ENCODE measurements at regions not wholly inside any gene's neighbourhood (a gene's known extent, or its start where the extent isn't known, plus 50 kb on each side); places are given as distances from the start of the nearest gene placed in this dataset.

- H3K27me3 Mint-ChIP-seq (ENCODE audit: low read depth): no peaks in the 10 kb centered on the region
- Histone ChIP-seq H4K91ac (ENCODE audit: insufficient read length, low read depth, low read length) (no peak overlapping the region), H2BK15ac (ENCODE audit: low read depth, low read length) (no peak overlapping the region), H3T11ph (ENCODE audit: low read length) (no peak overlapping the region), H2BK120ac (ENCODE audit: low read depth, low read length, poor library complexity, severe bottlenecking) (no peak overlapping the region), H3K18ac (ENCODE audit: insufficient read length, low read depth, low read length) (no peak overlapping the region), H3K4me2 (ENCODE audit: insufficient read depth, insufficient read length, low read length) (no peak overlapping the region), H3K27ac (ENCODE audit: insufficient read length, low read depth, low read length) (no peak overlapping the region), H3K23ac (ENCODE audit: insufficient read length, low read depth, low read length) (no peak overlapping the region), H3K9ac (ENCODE audit: extremely low read depth, insufficient read length, low read length) (no peak overlapping the region), H3K9me3 (ENCODE audit: control insufficient read depth, low read depth, low read length) (no peaks in the 10 kb centered on the region), H2BK12ac (ENCODE audit: insufficient read length, low read depth, low read length) (no peak overlapping the region), H3K23me2 (ENCODE audit: insufficient read length, low read depth, low read length, poor library complexity, severe bottlenecking) (no peaks in the 10 kb centered on the region), H3K4me1 (ENCODE audit: insufficient read depth, low read length) (peaks cover 8% of the 10 kb centered on the region; the same call in 1 of the 2 replicates), H3K79me1 (ENCODE audit: insufficient read depth, low read depth, low read length, poor library complexity, severe bottlenecking) (no peaks in the 10 kb centered on the region), H3K4ac (ENCODE audit: low read depth, low read length) (no peak overlapping the region), H3K14ac (ENCODE audit: insufficient read depth, low read length) (no peak overlapping the region), H4K20me1 (ENCODE audit: control insufficient read depth, insufficient read depth, insufficient read length) (no peaks in the 10 kb centered on the region), H4K5ac (ENCODE audit: insufficient read length, low read depth, low read length) (no peak overlapping the region), H2BK20ac (ENCODE audit: low read depth, low read length, poor library complexity, severe bottlenecking) (no peak overlapping the region), H4K8ac (replicated peaks; ENCODE audit: insufficient read length, low read depth, low read length) (no peak overlapping the region), H2AK5ac (ENCODE audit: insufficient read length, low read length) (no peak overlapping the region), H3K56ac (ENCODE audit: insufficient read length, low read depth, low read length) (no peak overlapping the region), H2AFZ (ENCODE audit: low read length) (no peak overlapping the region), H3K79me2 (ENCODE audit: insufficient read depth, low read length) (peaks cover 2% of the 10 kb centered on the region; the same call in 1 of the 2 replicates), H2BK5ac (ENCODE audit: insufficient read length, low read length) (no peak overlapping the region), H3K27me3 (ENCODE audit: insufficient read depth, low read length) (no peaks in the 10 kb centered on the region)
- no peaks in the 10 kb centered on the region for H3K9me3 Mint-ChIP-seq
- peaks cover 41 to 57% of the 10 kb centered on the region in 2 experiments for H3K4me1 Mint-ChIP-seq
- TF ChIP-seq CTCF (conservative IDR thresholded peaks at IDR 0.05): no peak
- no peak for DNase-seq
- H3K36me3 Mint-ChIP-seq (ENCODE audit: insufficient read depth in 1 of 3, low read depth in 3 of 3): no peaks in the 10 kb centered on the region
- WGBS (ENCODE audit: extremely low coverage, insufficient read length, low lambda C conversion rate): no CpG with 5 or more reads among the region's 3 CpGs
- peak overlapping the region in 1 of 2 experiments; percentile 65; a peak in 3 of 5 replicates for H3K4me3 Mint-ChIP-seq
- H3K27ac Mint-ChIP-seq: peak overlapping the region; percentile 30 to 78 (median 42); a peak in 3 of 7 replicates
Observed at GRCh38 chr13:107838588-107839161, 376.7 kb downstream of the LIG4 start.

Measured in H9 (cell line).